AG04450 (cell line): ENCODE measurements at regions not wholly inside any gene's neighbourhood (a gene's known extent, or its start where the extent isn't known, plus 50 kb on each side); places are given as distances from the start of the nearest gene placed in this dataset.

Experiments used
- CTCF ChIA-PET: fragments of 300-600, 350-600 bp; formaldehyde crosslinking; extraction: SDS; loops from one replicate; lab custom pipeline; 2022; ENCODE audit warnings: antibody characterized with exemption, inconsistent platforms; lab: Charles Lee
- POLR2A ChIA-PET: fragments of 350-600 bp; formaldehyde crosslinking; extraction: SDS; loops from one replicate; lab custom pipeline; 2021; ENCODE audit warnings: antibody characterized with exemption, inconsistent platforms; lab: Yijun Ruan, JAX
- DNase-seq: peaks from one replicate; pipeline ENCODE4 v3.0.0-alpha.2; 2011; ENCODE audit warnings: low read depth, low spot score
- H3K27ac ChIP-seq: one replicate; pipeline ENCODE4 v1.5.1; 2012; ENCODE audit warnings: low read depth, low read length, control low read depth
- H3K27me3 ChIP-seq: one replicate; pipeline ENCODE4 v1.6.0; 2012; ENCODE audit warnings: low read length; ENCODE audit not compliant: control insufficient read depth, insufficient read depth
- H3K4me3 ChIP-seq: 2 replicates; pipeline ENCODE4 v1.5.1; 2011; ENCODE audit warnings: mild to moderate bottlenecking, low read depth, low read length, control low read depth
- H3K9me3 ChIP-seq: 2 replicates; pipeline ENCODE4 v1.5.1; 2012; ENCODE audit warnings: low read length; ENCODE audit not compliant: control insufficient read depth, insufficient read depth
- TF ChIP-seq, protein P1 (sequence below): IDR thresholded peaks from 2 replicates; pipeline ENCODE4 v1.5.1; 2011; ENCODE audit warnings: low read depth, low read length, control low read depth, inconsistent platforms

DNA sequence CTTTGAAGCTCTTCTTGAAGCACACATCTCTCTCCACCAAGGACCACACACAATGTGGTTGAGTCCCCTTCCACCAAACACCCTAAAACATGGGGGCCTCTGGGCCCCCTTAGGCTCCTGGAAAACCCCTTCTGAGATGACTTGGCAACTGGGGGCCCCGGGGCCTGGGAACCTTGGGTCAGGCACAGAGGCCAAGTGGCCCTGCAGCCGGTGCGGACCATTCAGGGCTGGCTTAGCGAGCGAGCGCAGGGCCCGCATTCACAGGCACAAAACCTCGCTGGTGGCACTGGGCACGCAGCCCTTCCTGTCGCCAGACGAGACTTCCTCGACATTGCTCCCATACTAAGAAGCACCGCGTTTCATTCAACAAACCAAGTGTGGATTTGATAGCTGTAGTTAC is 111.2 kb upstream of the ID2 start:
- Histone ChIP-seq H3K9me3 (no peaks in the 10 kb centered on the region; the same call in 1 of the 2 replicates), H3K4me3 (no peak overlapping the region), H3K27me3 (no peaks in the 10 kb centered on the region), H3K27ac (no peak overlapping the region)
- no peak for DNase-seq
- ChIA-PET POLR2A (no interaction called here), CTCF (no interaction called here)
- TF ChIP-seq, protein P1, sequence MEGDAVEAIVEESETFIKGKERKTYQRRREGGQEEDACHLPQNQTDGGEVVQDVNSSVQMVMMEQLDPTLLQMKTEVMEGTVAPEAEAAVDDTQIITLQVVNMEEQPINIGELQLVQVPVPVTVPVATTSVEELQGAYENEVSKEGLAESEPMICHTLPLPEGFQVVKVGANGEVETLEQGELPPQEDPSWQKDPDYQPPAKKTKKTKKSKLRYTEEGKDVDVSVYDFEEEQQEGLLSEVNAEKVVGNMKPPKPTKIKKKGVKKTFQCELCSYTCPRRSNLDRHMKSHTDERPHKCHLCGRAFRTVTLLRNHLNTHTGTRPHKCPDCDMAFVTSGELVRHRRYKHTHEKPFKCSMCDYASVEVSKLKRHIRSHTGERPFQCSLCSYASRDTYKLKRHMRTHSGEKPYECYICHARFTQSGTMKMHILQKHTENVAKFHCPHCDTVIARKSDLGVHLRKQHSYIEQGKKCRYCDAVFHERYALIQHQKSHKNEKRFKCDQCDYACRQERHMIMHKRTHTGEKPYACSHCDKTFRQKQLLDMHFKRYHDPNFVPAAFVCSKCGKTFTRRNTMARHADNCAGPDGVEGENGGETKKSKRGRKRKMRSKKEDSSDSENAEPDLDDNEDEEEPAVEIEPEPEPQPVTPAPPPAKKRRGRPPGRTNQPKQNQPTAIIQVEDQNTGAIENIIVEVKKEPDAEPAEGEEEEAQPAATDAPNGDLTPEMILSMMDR = no peak

DNA sequence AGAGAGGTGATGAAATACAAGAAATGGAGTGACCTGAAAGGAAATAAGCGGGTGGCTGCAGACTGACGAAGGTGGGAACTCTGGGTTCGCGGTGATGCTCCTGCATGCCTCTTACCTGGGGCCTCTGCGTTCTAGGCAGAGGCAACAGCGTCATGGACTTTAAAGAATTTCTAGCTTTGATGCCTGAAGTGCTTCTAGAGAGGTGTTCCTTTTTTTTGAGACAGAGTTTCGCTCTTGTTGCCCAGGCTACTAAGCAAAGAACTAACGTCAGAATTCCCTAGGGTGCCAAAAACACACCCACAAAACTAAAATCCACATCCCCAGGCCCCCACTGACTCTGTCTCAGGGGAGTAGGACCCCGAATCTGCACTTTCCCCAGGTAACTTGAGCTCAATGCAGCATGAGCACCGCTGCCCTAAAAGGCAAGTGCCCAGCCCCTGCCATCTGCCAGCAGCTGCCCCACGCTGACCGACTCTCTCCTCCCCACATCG is 110.5 kb upstream of the ID2 start:
- POLR2A ChIA-PET = no interaction called here
- DNase-seq = no peak
- H3K27ac ChIP-seq = no peak overlapping the region
- no peak overlapping the region for H3K4me3 ChIP-seq
- TF ChIP-seq, protein P1 = no peak
- no peaks in the 10 kb centered on the region; the same call in 1 of the 2 replicates for H3K9me3 ChIP-seq
- H3K27me3 ChIP-seq = no peaks in the 10 kb centered on the region
- CTCF ChIA-PET = no interaction called here

DNA sequence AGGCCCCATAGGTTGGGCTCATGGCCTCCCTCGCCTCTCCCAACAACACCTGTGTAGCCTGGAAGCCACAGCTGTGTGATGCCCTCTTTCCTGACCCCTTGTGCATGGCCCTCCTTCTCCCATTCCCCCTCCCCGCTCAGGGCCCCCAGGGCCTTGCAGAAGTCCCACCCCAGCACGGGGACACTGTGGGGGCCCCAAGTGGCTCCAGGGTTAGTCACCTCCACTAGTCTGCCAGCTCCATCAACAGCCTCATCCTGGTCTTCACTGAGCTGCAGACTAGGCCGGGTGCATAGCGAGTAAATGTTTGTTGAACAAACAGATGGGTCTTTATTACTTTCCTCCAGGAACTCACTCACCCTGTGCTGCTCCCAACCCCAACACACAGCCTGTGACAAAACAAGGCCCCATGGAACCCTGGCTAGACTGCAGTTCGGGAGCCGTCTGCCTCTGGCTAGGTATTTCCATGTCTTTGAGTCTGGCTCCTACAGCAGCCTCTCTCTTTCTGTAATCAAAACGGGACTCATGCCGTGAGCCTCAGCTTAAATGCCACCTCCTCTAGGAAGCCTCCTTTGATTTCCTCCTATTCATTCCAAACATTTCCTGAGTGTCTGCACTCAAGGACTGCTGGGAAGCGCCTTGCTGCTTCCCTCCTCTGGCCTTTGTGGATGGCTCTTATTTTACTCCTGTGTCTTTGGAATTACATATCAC is 109.9 kb upstream of the ID2 start:
- TF ChIP-seq, protein P1 = no peak
- POLR2A ChIA-PET = interaction anchor here (1.0 kb wide), 1 partner anchor 110 kb away, joined by 3 read pairs; the partner anchor contains the start of gene ID2
- CTCF ChIA-PET = no interaction called here

DNA sequence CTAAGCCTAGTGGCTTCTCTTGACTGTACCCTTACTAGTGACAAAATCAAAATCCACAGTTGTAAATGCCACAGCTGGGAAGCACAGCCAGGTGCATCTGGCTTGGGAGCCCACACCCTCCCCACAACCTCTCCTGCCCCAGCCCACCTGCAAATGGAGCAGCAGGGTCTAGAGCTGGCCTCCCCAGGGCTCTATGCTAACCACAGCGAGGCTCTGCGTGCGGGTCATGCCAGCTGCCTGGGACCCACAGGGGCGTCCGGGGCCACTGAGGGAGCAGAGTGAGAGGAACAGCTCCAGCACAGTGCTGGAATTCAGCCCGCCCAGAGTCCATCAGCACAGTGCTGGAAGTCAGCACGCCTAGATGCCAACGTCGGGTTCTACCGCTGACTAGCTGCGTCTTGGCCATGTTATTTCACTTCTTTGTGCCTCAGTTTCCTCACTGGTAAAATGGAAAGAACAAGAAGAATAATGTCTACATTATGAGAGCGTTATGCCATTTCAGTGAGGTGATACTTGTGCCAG is 109.1 kb upstream of the ID2 start:
- TF ChIP-seq, protein P1 = no peak
- Histone ChIP-seq H3K9me3 (no peaks in the 10 kb centered on the region; the same call in 1 of the 2 replicates), H3K27ac (no peak overlapping the region), H3K4me3 (no peak overlapping the region), H3K27me3 (no peaks in the 10 kb centered on the region)
- ChIA-PET POLR2A (interaction anchor here (1.0 kb wide), 1 partner anchor 109 kb away, joined by 3 read pairs; the partner anchor contains the start of gene ID2), CTCF (no interaction called here)
- DNase-seq = no peak

More for the DNA sequence above, 109.9 kb upstream of the ID2 start:
- DNase-seq = no peak
- Histone ChIP-seq H3K27ac (no peak overlapping the region), H3K27me3 (no peaks in the 10 kb centered on the region), H3K4me3 (no peak overlapping the region), H3K9me3 (no peaks in the 10 kb centered on the region; the same call in 1 of the 2 replicates)

DNA sequence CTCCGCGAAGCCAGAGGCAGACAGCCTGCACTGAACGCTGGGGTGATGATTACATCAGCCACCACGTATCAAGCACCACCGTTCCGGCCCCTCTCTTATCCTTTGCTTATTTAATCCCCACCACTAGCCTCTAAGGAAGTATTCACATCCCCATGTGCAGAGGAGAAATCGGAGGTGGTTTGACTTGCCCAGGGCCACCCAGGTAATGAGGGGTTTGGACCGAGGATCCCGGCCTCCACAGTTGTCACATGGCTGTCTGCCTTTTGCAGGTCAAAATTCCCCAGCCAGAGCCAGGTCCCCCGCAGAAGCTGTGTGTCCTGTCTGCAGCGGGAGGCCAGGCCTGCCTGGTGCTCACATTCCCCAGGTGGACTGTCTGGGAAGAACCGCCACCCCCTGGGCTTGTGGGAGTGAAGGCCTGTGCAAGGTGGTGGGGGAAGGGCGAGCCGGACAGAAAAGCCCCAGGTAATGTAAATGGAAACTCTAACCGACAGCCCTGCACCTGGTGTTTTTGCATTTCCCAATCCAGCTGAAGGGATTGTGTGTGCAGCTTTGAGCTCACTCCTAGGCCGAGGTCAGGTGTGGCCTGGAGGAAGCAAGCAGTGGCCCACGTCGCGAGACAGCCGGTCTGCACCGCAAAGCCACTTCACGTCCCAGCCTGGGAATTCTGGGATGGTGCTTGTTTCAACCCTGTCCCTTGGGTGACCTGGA is 108.5 kb upstream of the ID2 start:
- ChIA-PET CTCF (no interaction called here), POLR2A (interaction anchor here (1.0 to 2.4 kb wide), 2 partner anchors 108 to 109 kb away, joined by 3 to 10 read pairs; partner anchors contain the start of gene ID2)
- H3K27me3 ChIP-seq = no peaks in the 10 kb centered on the region

More for the DNA sequence above, 108.5 kb upstream of the ID2 start:
- H3K4me3 ChIP-seq = no peak overlapping the region
- H3K9me3 ChIP-seq = no peaks in the 10 kb centered on the region; the same call in 1 of the 2 replicates
- TF ChIP-seq, protein P1 = no peak
- DNase-seq = no peak
- no peak overlapping the region for H3K27ac ChIP-seq
